ENCODE measurements at regions not wholly inside any gene's neighbourhood (a gene's known extent, or its start where the extent isn't known, plus 50 kb on each side); places are given as distances from the start of the nearest gene placed in this dataset.

- TF ChIP-seq GABPB2 (CRISPR knock-in tag; conservative IDR thresholded peaks at IDR 0.05) (no peak), FOS (IDR thresholded peaks at IDR 0.05; ENCODE audit: extremely low read depth, insufficient read length) (no peak), POLR2A (conservative IDR thresholded peaks at IDR 0.05) (no peak), PCBP1 (IDR thresholded peaks at IDR 0.05; ENCODE audit: low read depth, low read length, poor library complexity, severe bottlenecking) (no peak), SMAD4 (CRISPR knock-in tag; conservative IDR thresholded peaks at IDR 0.05) (no peak), TBP (optimal IDR thresholded peaks at IDR 0.05; ENCODE audit: low read depth, low read length) (no peak), CCAR2 (IDR thresholded peaks at IDR 0.05; ENCODE audit: low read depth, low read length) (no peak), MAX (CRISPR knock-in tag; IDR thresholded peaks at IDR 0.05) (no peak), GATAD2B (IDR thresholded peaks at IDR 0.05; ENCODE audit: borderline replicate concordance) (no peak)
Observed at GRCh38 chr10:120075349-120075748, 182.8 kb downstream of the SEC23IP start.
